AG04450 (cell line): ENCODE measurements at regions not wholly inside any gene's neighbourhood (a gene's known extent, or its start where the extent isn't known, plus 50 kb on each side); places are given as distances from the start of the nearest gene placed in this dataset.
"Not testable (repeated sequence)": the region's sequence is repeated elsewhere in the genome, so short reads cannot be mapped to it uniquely, and the experiment has no call there.

Experiments used
- CTCF ChIA-PET: fragments of 300-600, 350-600 bp; formaldehyde crosslinking; extraction: SDS; loops from one replicate; lab custom pipeline; 2022; ENCODE audit warnings: antibody characterized with exemption, inconsistent platforms; lab: Charles Lee
- POLR2A ChIA-PET: fragments of 350-600 bp; formaldehyde crosslinking; extraction: SDS; loops from one replicate; lab custom pipeline; 2021; ENCODE audit warnings: antibody characterized with exemption, inconsistent platforms; lab: Yijun Ruan, JAX
- DNase-seq: peaks from one replicate; pipeline ENCODE4 v3.0.0-alpha.2; 2011; ENCODE audit warnings: low read depth, low spot score
- H3K27ac ChIP-seq: one replicate; pipeline ENCODE4 v1.5.1; 2012; ENCODE audit warnings: low read depth, low read length, control low read depth
- H3K27me3 ChIP-seq: one replicate; pipeline ENCODE4 v1.6.0; 2012; ENCODE audit warnings: low read length; ENCODE audit not compliant: control insufficient read depth, insufficient read depth
- H3K4me3 ChIP-seq: 2 replicates; pipeline ENCODE4 v1.5.1; 2011; ENCODE audit warnings: mild to moderate bottlenecking, low read depth, low read length, control low read depth
- H3K9me3 ChIP-seq: 2 replicates; pipeline ENCODE4 v1.5.1; 2012; ENCODE audit warnings: low read length; ENCODE audit not compliant: control insufficient read depth, insufficient read depth
- CTCF ChIP-seq: IDR thresholded peaks from 2 replicates; pipeline ENCODE4 v1.5.1; 2011; ENCODE audit warnings: low read depth, low read length, control low read depth, inconsistent platforms

GRCh38 chr9:82883436-82883835 is 179.5 kb downstream of the RASEF start:
- no peak for DNase-seq
- ChIA-PET POLR2A (no interaction called here), CTCF (no interaction called here)
- Histone ChIP-seq H3K4me3 (no peak overlapping the region), H3K9me3 (no peaks in the 10 kb centered on the region), H3K27ac (no peak overlapping the region), H3K27me3 (no peaks in the 10 kb centered on the region)
- no peak for TF ChIP-seq CTCF

- H3K9me3 ChIP-seq, DNase-seq, H3K27me3 ChIP-seq, POLR2A ChIA-PET, H3K4me3 ChIP-seq, H3K27ac ChIP-seq, CTCF ChIA-PET: not testable (repeated sequence)
Observed at GRCh38 chr9:82883974-82884373, 179.0 kb downstream of the RASEF start.

- Histone ChIP-seq H3K9me3 (no peaks in the 10 kb centered on the region), H3K27me3 (no peaks in the 10 kb centered on the region), H3K27ac (no peak overlapping the region), H3K4me3 (no peak overlapping the region)
- CTCF ChIA-PET = no interaction called here
- no peak for TF ChIP-seq CTCF
- no peak for DNase-seq
- POLR2A ChIA-PET = no interaction called here
Observed at GRCh38 chr9:82890401-82890800, 172.5 kb downstream of the RASEF start.

- DNase-seq = no peak
Observed at GRCh38 chr9:82890865-82891264, 172.1 kb downstream of the RASEF start.

DNA sequence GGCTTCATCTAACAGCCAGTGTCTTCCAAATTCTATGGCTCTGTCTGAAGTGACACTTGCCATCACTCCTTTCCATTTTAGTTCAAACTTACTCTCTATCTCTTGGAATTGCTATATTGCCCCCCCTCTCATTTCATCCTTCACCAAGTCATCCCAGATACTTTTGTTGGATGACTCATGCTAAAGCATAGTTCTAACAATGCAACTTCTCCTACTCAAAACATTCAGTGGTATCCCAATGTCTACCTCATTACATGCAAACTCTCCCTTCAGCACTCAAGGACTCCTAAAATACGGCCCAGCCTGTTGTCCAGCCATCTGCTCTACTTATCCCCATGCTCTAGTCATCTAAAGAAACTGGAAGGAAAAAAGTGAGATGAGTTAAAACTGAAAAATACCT is 171.6 kb downstream of the RASEF start:
- POLR2A ChIA-PET = no interaction called here
- Histone ChIP-seq H3K9me3 (no peaks in the 10 kb centered on the region), H3K27ac (no peak overlapping the region), H3K27me3 (no peaks in the 10 kb centered on the region), H3K4me3 (no peak overlapping the region)
- DNase-seq = no peak
- no peak for TF ChIP-seq CTCF
- CTCF ChIA-PET = no interaction called here

More at GRCh38 chr9:82890865-82891264, 172.1 kb downstream of the RASEF start:
- no peak for TF ChIP-seq CTCF
- H3K4me3 ChIP-seq = no peak overlapping the region
- POLR2A ChIA-PET = no interaction called here
- CTCF ChIA-PET = no interaction called here
- no peaks in the 10 kb centered on the region for H3K27me3 ChIP-seq
- no peak overlapping the region for H3K27ac ChIP-seq
- H3K9me3 ChIP-seq = no peaks in the 10 kb centered on the region

GRCh38 chr9:82893549-82893948 is 169.4 kb downstream of the RASEF start:
- DNase-seq = no peak
- no peak overlapping the region for H3K27ac ChIP-seq
- no peaks in the 10 kb centered on the region for H3K27me3 ChIP-seq
- ChIA-PET POLR2A (no interaction called here), CTCF (no interaction called here)
- no peak overlapping the region for H3K4me3 ChIP-seq
- no peaks in the 10 kb centered on the region for H3K9me3 ChIP-seq
- no peak for TF ChIP-seq CTCF
